K562 (cell line): ENCODE measurements at regions not wholly inside any gene's neighbourhood (a gene's known extent, or its start where the extent isn't known, plus 50 kb on each side); places are given as distances from the start of the nearest gene placed in this dataset.

ENCODE experiments used
- ATF1 ChIP-seq, 2 experiments: fragments of 450-650 bp in 1 of 2; IDR thresholded peaks; 2 replicates each; pipeline ENCODE4 v1.6.1; 2016; ENCODE audit warnings: missing compliant biosample characterization in 1 of 2, missing genetic modification characterization in 1 of 2
- BMI1 ChIP-seq: fragments of 150-350 bp; IDR thresholded peaks from 2 replicates; pipeline ENCODE4 v1.6.1; 2014; ENCODE audit warnings: low read length
- GABPA ChIP-seq: fragments of 200-800 bp; sonication (Bioruptor generic); conservative IDR thresholded peaks from 2 replicates; pipeline ENCODE4 v1.6.1; 2016; ENCODE audit warnings: low read depth, missing genetic modification characterization, missing compliant biosample characterization
- SREBF2 ChIP-seq: sonication (generic); formaldehyde crosslinking; IDR thresholded peaks from 2 replicates; pipeline ENCODE4 v1.4.0; 2020; ENCODE audit warnings: mild to moderate bottlenecking, missing genetic modification reagents
- ZNF274 ChIP-seq: IDR thresholded peaks from 2 replicates; pipeline ENCODE4 v1.6.1; 2011; ENCODE audit warnings: low read depth, mild to moderate bottlenecking, low read length, moderate library complexity, borderline replicate concordance
- ZNF696 ChIP-seq: fragments of 250-450 bp; sonication (Bioruptor Pico); conservative IDR thresholded peaks from 2 replicates; pipeline ENCODE4 v1.4.0; 2020; ENCODE audit warnings: mild to moderate bottlenecking, moderate library complexity
- TF ChIP-seq, protein P1 (sequence below): sonication (generic); IDR thresholded peaks from 2 replicates; pipeline ENCODE4 v1.6.1; 2016
- TF ChIP-seq, protein P2 (sequence below), 3 experiments: IDR thresholded peaks in 2 of 3; conservative IDR thresholded peaks in 1 of 3; 2 replicates each; pipeline ENCODE4 v1.5.1; 2011 to 2012; ENCODE audit warnings: low read length in 3 of 3, mild to moderate bottlenecking in 3 of 3, control low read depth in 2 of 3, improper control_type of control experiment in 1 of 3, inconsistent platforms in 1 of 3, low read depth in 1 of 3, mixed read lengths in 1 of 3, moderate library complexity in 1 of 3; ENCODE audit not compliant: insufficient read depth in 2 of 3
- TF ChIP-seq, protein P3 (sequence below): fragments of 250-450 bp; sonication (Bioruptor Pico); IDR thresholded peaks from 2 replicates; pipeline ENCODE4 v1.5.0; 2020; ENCODE audit warnings: mild to moderate bottlenecking, borderline replicate concordance

GRCh38 chr2:210954386-210954907 is 398.0 kb downstream of the CPS1 start:
- TF ChIP-seq, protein P1, sequence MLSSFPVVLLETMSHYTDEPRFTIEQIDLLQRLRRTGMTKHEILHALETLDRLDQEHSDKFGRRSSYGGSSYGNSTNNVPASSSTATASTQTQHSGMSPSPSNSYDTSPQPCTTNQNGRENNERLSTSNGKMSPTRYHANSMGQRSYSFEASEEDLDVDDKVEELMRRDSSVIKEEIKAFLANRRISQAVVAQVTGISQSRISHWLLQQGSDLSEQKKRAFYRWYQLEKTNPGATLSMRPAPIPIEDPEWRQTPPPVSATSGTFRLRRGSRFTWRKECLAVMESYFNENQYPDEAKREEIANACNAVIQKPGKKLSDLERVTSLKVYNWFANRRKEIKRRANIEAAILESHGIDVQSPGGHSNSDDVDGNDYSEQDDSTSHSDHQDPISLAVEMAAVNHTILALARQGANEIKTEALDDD: no peak
- no peak for TF ChIP-seq SREBF2 (CRISPR knock-in tag)
- no peak for TF ChIP-seq ZNF696 (CRISPR knock-in tag)
- no peak for TF ChIP-seq BMI1
- TF ChIP-seq, protein P2, sequence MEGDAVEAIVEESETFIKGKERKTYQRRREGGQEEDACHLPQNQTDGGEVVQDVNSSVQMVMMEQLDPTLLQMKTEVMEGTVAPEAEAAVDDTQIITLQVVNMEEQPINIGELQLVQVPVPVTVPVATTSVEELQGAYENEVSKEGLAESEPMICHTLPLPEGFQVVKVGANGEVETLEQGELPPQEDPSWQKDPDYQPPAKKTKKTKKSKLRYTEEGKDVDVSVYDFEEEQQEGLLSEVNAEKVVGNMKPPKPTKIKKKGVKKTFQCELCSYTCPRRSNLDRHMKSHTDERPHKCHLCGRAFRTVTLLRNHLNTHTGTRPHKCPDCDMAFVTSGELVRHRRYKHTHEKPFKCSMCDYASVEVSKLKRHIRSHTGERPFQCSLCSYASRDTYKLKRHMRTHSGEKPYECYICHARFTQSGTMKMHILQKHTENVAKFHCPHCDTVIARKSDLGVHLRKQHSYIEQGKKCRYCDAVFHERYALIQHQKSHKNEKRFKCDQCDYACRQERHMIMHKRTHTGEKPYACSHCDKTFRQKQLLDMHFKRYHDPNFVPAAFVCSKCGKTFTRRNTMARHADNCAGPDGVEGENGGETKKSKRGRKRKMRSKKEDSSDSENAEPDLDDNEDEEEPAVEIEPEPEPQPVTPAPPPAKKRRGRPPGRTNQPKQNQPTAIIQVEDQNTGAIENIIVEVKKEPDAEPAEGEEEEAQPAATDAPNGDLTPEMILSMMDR (IDR thresholded peaks at IDR 0.05 in 2 of 3, conservative IDR thresholded peaks at IDR 0.05 in 1 of 3; ENCODE audit: insufficient read depth in 2 of 3, low read depth in 1 of 3, low read length in 3 of 3): no peak
- TF ChIP-seq, protein P3, sequence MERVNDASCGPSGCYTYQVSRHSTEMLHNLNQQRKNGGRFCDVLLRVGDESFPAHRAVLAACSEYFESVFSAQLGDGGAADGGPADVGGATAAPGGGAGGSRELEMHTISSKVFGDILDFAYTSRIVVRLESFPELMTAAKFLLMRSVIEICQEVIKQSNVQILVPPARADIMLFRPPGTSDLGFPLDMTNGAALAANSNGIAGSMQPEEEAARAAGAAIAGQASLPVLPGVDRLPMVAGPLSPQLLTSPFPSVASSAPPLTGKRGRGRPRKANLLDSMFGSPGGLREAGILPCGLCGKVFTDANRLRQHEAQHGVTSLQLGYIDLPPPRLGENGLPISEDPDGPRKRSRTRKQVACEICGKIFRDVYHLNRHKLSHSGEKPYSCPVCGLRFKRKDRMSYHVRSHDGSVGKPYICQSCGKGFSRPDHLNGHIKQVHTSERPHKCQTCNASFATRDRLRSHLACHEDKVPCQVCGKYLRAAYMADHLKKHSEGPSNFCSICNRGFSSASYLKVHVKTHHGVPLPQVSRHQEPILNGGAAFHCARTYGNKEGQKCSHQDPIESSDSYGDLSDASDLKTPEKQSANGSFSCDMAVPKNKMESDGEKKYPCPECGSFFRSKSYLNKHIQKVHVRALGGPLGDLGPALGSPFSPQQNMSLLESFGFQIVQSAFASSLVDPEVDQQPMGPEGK (CRISPR knock-in tag): no peak
- TF ChIP-seq ATF1 (CRISPR knock-in tag; IDR thresholded peaks at IDR 0.05): no peak
- TF ChIP-seq ATF1 (tag; IDR thresholded peaks at IDR 0.05): no peak
- TF ChIP-seq ZNF274: no peak
- TF ChIP-seq GABPA: no peak
